ENCODE measurements at regions not wholly inside any gene's neighbourhood (a gene's known extent, or its start where the extent isn't known, plus 50 kb on each side); places are given as distances from the start of the nearest gene placed in this dataset.

GRCh38 chr2:196318517-196319377 lies 147.4 kb upstream of the STK17B start:
- FAIRE-seq (no peak), DNase-seq (ENCODE audit: low read depth) (no peak)
- TF ChIP-seq, protein P1, sequence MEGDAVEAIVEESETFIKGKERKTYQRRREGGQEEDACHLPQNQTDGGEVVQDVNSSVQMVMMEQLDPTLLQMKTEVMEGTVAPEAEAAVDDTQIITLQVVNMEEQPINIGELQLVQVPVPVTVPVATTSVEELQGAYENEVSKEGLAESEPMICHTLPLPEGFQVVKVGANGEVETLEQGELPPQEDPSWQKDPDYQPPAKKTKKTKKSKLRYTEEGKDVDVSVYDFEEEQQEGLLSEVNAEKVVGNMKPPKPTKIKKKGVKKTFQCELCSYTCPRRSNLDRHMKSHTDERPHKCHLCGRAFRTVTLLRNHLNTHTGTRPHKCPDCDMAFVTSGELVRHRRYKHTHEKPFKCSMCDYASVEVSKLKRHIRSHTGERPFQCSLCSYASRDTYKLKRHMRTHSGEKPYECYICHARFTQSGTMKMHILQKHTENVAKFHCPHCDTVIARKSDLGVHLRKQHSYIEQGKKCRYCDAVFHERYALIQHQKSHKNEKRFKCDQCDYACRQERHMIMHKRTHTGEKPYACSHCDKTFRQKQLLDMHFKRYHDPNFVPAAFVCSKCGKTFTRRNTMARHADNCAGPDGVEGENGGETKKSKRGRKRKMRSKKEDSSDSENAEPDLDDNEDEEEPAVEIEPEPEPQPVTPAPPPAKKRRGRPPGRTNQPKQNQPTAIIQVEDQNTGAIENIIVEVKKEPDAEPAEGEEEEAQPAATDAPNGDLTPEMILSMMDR (IDR thresholded peaks at IDR 0.05; ENCODE audit: insufficient read depth, low read length, severe bottlenecking), result no peak

DNA sequence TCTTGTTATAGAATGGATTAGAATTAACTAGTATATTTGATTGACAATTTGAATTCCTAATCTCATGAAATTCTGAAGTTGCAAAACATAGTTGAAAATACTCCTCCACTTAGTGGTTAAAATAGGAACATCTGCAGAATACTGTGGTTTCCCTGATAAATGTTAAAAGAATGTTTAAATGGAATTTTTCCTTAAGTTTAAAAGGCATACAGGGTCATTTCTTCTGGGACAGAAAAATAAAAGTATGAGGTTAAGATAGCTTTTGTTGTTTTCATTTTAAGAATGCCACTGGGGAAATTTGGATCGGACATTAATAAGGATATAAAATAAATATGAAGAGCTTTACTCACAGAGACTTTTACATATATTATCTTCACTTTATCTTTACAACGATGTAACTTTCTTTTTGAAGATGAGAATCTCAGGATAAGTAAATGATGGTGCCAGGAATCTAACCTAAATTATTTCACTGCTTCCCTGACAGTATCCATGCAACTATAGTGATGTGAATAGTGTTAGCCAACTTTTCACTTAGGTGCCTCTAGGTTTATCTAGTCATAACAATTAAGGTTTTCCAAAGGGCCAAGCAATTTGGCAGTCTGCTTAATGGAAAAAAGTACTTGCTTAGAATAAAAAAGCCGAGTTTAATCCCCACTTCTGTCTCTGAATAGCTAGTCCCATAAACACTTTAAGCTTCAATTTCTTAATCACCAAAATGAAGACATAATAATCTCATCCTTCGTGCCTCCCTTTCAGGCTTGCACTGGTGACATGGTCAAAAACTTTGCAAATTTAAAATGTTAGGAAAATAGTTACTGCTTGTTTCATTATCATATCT lies 151.8 kb upstream of the STK17B start:
- Histone ChIP-seq H3K4me3 (ENCODE audit: low read depth, low read length) (no peak overlapping the region), H3K27me3 (ENCODE audit: control insufficient read depth, insufficient read depth, low read length) (no peaks in the 10 kb centered on the region), H3K36me3 (ENCODE audit: control insufficient read depth, insufficient read depth, low read length) (no peaks in the 10 kb centered on the region)
- TF ChIP-seq, protein P1 (IDR thresholded peaks at IDR 0.05; ENCODE audit: insufficient read depth, low read length, severe bottlenecking), result no peak
- DNase-seq (ENCODE audit: low read depth) (no peak), FAIRE-seq (no peak)

More at GRCh38 chr2:196318517-196319377, 147.4 kb upstream of the STK17B start:
- H3K27me3 ChIP-seq (ENCODE audit: control insufficient read depth, insufficient read depth, low read length), result no peaks in the 10 kb centered on the region
- no peak overlapping the region for H3K4me3 ChIP-seq (ENCODE audit: low read depth, low read length)
- H3K36me3 ChIP-seq (ENCODE audit: control insufficient read depth, insufficient read depth, low read length), result no peaks in the 10 kb centered on the region

- H3K27me3 ChIP-seq (ENCODE audit: control insufficient read depth, insufficient read depth, low read length), result no peaks in the 10 kb centered on the region
- DNase-seq (ENCODE audit: low read depth), result no peak
- no peak overlapping the region for H3K4me3 ChIP-seq (ENCODE audit: low read depth, low read length)
- no peak for FAIRE-seq
- TF ChIP-seq, protein P1 (IDR thresholded peaks at IDR 0.05; ENCODE audit: insufficient read depth, low read length, severe bottlenecking), result no peak
- H3K36me3 ChIP-seq (ENCODE audit: control insufficient read depth, insufficient read depth, low read length), result no peaks in the 10 kb centered on the region
These were observed 152.8 kb upstream of the STK17B start for GRCh38 chr2:196324211-196324610.

DNA sequence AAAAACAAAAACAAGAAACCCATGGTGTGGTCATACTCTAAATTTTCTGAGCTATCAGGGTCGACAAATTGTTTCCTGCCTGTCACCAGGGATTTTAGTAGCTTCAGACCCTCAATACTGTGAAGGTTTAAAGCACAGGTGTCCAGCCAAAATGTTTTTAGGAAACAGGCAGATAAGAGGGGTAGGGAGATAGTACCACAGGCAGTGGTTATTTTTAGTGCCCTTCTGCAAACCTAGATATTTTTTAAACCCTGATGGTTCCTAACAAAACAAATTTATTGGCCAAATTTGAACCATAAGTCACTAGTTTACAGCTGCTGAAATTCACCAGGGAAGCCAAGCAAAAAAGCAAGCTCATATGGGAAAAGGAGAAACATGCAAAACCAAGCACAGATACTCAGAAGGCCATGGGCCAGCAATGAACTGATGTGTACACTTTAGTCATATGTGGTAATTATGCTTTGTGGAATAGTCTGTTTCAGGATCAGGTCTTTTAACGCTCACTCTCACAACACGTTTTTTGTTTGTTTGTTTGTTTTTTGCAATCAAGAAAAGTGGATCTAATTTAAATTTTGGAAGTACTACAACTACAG lies 156.8 kb upstream of the STK17B start:
- no peak overlapping the region for H3K4me3 ChIP-seq (ENCODE audit: low read depth, low read length)
- FAIRE-seq (no peak), DNase-seq (ENCODE audit: low read depth) (no peak)
- TF ChIP-seq, protein P1 (IDR thresholded peaks at IDR 0.05; ENCODE audit: insufficient read depth, low read length, severe bottlenecking), result no peak
- no peaks in the 10 kb centered on the region for H3K36me3 ChIP-seq (ENCODE audit: control insufficient read depth, insufficient read depth, low read length)
- no peaks in the 10 kb centered on the region for H3K27me3 ChIP-seq (ENCODE audit: control insufficient read depth, insufficient read depth, low read length)

DNA sequence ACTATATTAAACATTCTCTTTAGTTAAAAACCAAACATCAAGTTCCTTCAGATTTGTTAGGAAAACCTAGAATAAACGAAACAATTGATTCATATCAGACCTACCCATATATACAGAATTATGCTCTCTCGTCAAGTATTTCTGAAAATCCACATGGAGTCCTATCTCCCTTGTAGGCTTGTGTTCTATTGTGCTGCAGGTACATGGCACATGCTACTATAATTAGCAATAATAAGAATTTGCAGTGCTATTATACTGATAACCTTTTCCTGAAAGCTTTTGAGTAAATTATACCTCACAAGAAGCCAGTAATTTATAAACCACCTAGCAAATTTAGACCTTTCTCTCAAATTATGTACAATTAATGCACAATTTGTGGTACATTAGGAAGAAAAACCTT lies 158.6 kb upstream of the STK17B start:
- DNase-seq (ENCODE audit: low read depth), result no peak
- TF ChIP-seq, protein P1 (IDR thresholded peaks at IDR 0.05; ENCODE audit: insufficient read depth, low read length, severe bottlenecking), result no peak
- Histone ChIP-seq H3K4me3 (ENCODE audit: low read depth, low read length) (no peak overlapping the region), H3K36me3 (ENCODE audit: control insufficient read depth, insufficient read depth, low read length) (no peaks in the 10 kb centered on the region), H3K27me3 (ENCODE audit: control insufficient read depth, insufficient read depth, low read length) (no peaks in the 10 kb centered on the region)
- FAIRE-seq, result no peak
